ENCODE measurements at regions not wholly inside any gene's neighbourhood (a gene's known extent, or its start where the extent isn't known, plus 50 kb on each side); places are given as distances from the start of the nearest gene placed in this dataset.

- TF ChIP-seq POLR2A (IDR thresholded peaks at IDR 0.05) (no peak), CTCF (IDR thresholded peaks at IDR 0.05) (no peak)
Observed at GRCh38 chr5:179397516-179397915, 52.3 kb upstream of the ADAMTS2 start.
